Sigmoid colon (tissue), 6 donors: ENCODE measurements at regions not wholly inside any gene's neighbourhood (a gene's known extent, or its start where the extent isn't known, plus 50 kb on each side); places are given as distances from the start of the nearest gene placed in this dataset.

Experiments
- DNase-seq: peaks from one replicate; pipeline ENCODE4 v3.0.0-alpha.2; 2019
- H3K27ac ChIP-seq, 4 donors: fragments of 200-600 bp; sonication (generic); one replicate each; pipeline ENCODE4 v1.5.1; 2016 to 2019; ENCODE audit warnings: mild to moderate bottlenecking in 1 of 4
- H3K27me3 ChIP-seq, 3 donors: fragments of 200-600 bp; sonication (generic); one replicate each; pipeline ENCODE4 v1.5.1; 2019; ENCODE audit warnings: mild to moderate bottlenecking in 1 of 3
- H3K36me3 ChIP-seq, 4 donors: fragments of 200-600 bp; sonication (generic); one replicate each; pipeline ENCODE4 v1.5.1; 2016 to 2019
- H3K4me1 ChIP-seq, 4 donors: fragments of 200-600 bp; sonication (generic); one replicate each; pipeline ENCODE4 v1.5.1; 2017 to 2019
- H3K4me3 ChIP-seq, 4 donors: fragments of 200-600 bp; sonication (generic); one replicate each; pipeline ENCODE4 v1.5.1; 2017 to 2019; ENCODE audit warnings: mild to moderate bottlenecking in 2 of 4, moderate library complexity in 1 of 4
- H3K9me3 ChIP-seq, 4 donors: fragments of 200-600 bp in 3 of 4; sonication (generic) in 3 of 4; one replicate each; pipeline versions ENCODE4 v1.5.1 to v1.6.1; 2013 to 2019
- EP300 ChIP-seq, 4 donors: sonication (generic); formaldehyde crosslinking; IDR thresholded peaks; one replicate each; pipeline ENCODE4 v1.6.1; 2017; ENCODE audit warnings: antibody characterized with exemption in 4 of 4
- POLR2A ChIP-seq, 2 donors: fragments of 450-650 bp; IDR thresholded peaks; one replicate each; pipeline ENCODE4 v1.6.1; 2016; ENCODE audit warnings: antibody characterized with exemption in 2 of 2, mild to moderate bottlenecking in 2 of 2, moderate library complexity in 2 of 2
- POLR2AphosphoS5 ChIP-seq, 4 donors: sonication (generic); formaldehyde crosslinking; IDR thresholded peaks; one replicate each; pipeline ENCODE4 v1.6.1; 2017; ENCODE audit warnings: antibody characterized with exemption in 4 of 4
- WGBS, 2 donors: extraction: QIAGEN DNeasy Blood & Tissue Kit; methylation state at CpG; one replicate each; pipeline ENCODE4 v1.1.7; 2013; 5-methylcytosine and 5-hydroxymethylcytosine counted together
- intact Hi-C: fragments of 100-400 bp; cut with DNase I; formaldehyde crosslinking; loops from one replicate; pipeline ENCODE4 v1.15.1; 2023
- TF ChIP-seq, protein P1 (sequence below), 4 experiments: fragments of 450-650 bp in 3 of 4; fragments of 200-600 bp in 1 of 4; IDR thresholded peaks; one replicate each; pipeline ENCODE4 v1.5.1; 2016 to 2019; ENCODE audit warnings: antibody characterized with exemption in 4 of 4, mild to moderate bottlenecking in 3 of 4, moderate library complexity in 2 of 4
- donor health status: healthy with polysubstance abuse.
- donor health status: healthy.

- H3K27me3 ChIP-seq = peaks cover 0 to 3% (median 0%) of the 10 kb centered on the region in 3 donors
- H3K27ac ChIP-seq = no peak overlapping the region
- no peaks in the 10 kb centered on the region for H3K36me3 ChIP-seq
- DNase-seq = no peak
- no peaks in the 10 kb centered on the region for H3K4me1 ChIP-seq
- 89 to 93% methylated on average over 14 of the region's 14 CpGs for WGBS, 2 donors
- intact Hi-C loops = no loop called here
- no peaks in the 10 kb centered on the region for H3K9me3 ChIP-seq
- no peak overlapping the region for H3K4me3 ChIP-seq
- no peak for TF ChIP-seq EP300 (IDR thresholded peaks at IDR 0.05)
- TF ChIP-seq POLR2A (IDR thresholded peaks at IDR 0.05) = no peak
- TF ChIP-seq POLR2AphosphoS5 (IDR thresholded peaks at IDR 0.05) = no peak
- TF ChIP-seq, protein P1, sequence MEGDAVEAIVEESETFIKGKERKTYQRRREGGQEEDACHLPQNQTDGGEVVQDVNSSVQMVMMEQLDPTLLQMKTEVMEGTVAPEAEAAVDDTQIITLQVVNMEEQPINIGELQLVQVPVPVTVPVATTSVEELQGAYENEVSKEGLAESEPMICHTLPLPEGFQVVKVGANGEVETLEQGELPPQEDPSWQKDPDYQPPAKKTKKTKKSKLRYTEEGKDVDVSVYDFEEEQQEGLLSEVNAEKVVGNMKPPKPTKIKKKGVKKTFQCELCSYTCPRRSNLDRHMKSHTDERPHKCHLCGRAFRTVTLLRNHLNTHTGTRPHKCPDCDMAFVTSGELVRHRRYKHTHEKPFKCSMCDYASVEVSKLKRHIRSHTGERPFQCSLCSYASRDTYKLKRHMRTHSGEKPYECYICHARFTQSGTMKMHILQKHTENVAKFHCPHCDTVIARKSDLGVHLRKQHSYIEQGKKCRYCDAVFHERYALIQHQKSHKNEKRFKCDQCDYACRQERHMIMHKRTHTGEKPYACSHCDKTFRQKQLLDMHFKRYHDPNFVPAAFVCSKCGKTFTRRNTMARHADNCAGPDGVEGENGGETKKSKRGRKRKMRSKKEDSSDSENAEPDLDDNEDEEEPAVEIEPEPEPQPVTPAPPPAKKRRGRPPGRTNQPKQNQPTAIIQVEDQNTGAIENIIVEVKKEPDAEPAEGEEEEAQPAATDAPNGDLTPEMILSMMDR (IDR thresholded peaks at IDR 0.05) = no peak
These were observed 77.2 kb downstream of the TSN start for GRCh38 chr2:121832412-121833357.

GRCh38 chr2:121833358-121833723, 77.9 kb downstream of the TSN start:
- no peaks in the 10 kb centered on the region for H3K9me3 ChIP-seq
- TF ChIP-seq, protein P1 (IDR thresholded peaks at IDR 0.05) = no peak
- no peak for TF ChIP-seq POLR2A (IDR thresholded peaks at IDR 0.05)
- TF ChIP-seq EP300 (IDR thresholded peaks at IDR 0.05) = no peak
- TF ChIP-seq POLR2AphosphoS5 (IDR thresholded peaks at IDR 0.05) = no peak
- no peak for DNase-seq
- no peaks in the 10 kb centered on the region for H3K4me1 ChIP-seq
- H3K27ac ChIP-seq = no peak overlapping the region
- intact Hi-C loops = no loop called here
- no peaks in the 10 kb centered on the region for H3K36me3 ChIP-seq
- no peak overlapping the region for H3K4me3 ChIP-seq
- H3K27me3 ChIP-seq = peaks cover 0 to 3% (median 0%) of the 10 kb centered on the region in 3 donors
- WGBS, 2 donors = 87 to 90% methylated on average over 4 of the region's 4 CpGs

- Histone ChIP-seq H3K9me3 (no peaks in the 10 kb centered on the region), H3K4me3 (no peak overlapping the region), H3K27me3 (peaks cover 0 to 3% (median 0%) of the 10 kb centered on the region in 3 donors), H3K36me3 (no peaks in the 10 kb centered on the region), H3K4me1 (no peaks in the 10 kb centered on the region), H3K27ac (no peak overlapping the region)
- 78 to 86% methylated on average over 10 of the region's 10 CpGs for WGBS, 2 donors
- DNase-seq = no peak
- intact Hi-C loops = no loop called here
- no peak for TF ChIP-seq POLR2AphosphoS5 (IDR thresholded peaks at IDR 0.05)
- TF ChIP-seq EP300 (IDR thresholded peaks at IDR 0.05) = no peak
- no peak for TF ChIP-seq POLR2A (IDR thresholded peaks at IDR 0.05)
- TF ChIP-seq, protein P1 (IDR thresholded peaks at IDR 0.05) = no peak
These were observed 81.2 kb downstream of the TSN start for GRCh38 chr2:121836611-121837010.

GRCh38 chr2:121837591-121837990, 82.1 kb downstream of the TSN start:
- TF ChIP-seq, protein P1 (IDR thresholded peaks at IDR 0.05) = no peak
- TF ChIP-seq EP300 (IDR thresholded peaks at IDR 0.05) (no peak), POLR2A (IDR thresholded peaks at IDR 0.05) (no peak), POLR2AphosphoS5 (IDR thresholded peaks at IDR 0.05) (no peak)
- no peaks in the 10 kb centered on the region for H3K36me3 ChIP-seq
- H3K27me3 ChIP-seq = peaks cover 0 to 3% (median 0%) of the 10 kb centered on the region in 3 donors
- DNase-seq = no peak
- H3K4me1 ChIP-seq = no peaks in the 10 kb centered on the region
- WGBS, 2 donors = 35 to 74% methylated on average over 3 of the region's 3 CpGs
- no peaks in the 10 kb centered on the region for H3K9me3 ChIP-seq
- intact Hi-C loops = no loop called here
- H3K4me3 ChIP-seq = no peak overlapping the region
- no peak overlapping the region for H3K27ac ChIP-seq
